Ovary (tissue), 3 donors: ENCODE measurements at regions not wholly inside any gene's neighbourhood (a gene's known extent, or its start where the extent isn't known, plus 50 kb on each side); places are given as distances from the start of the nearest gene placed in this dataset.

Source experiments
- EP300 ChIP-seq: sonication (generic); formaldehyde crosslinking; IDR thresholded peaks from one replicate; pipeline ENCODE4 v1.6.1; 2017; ENCODE audit warnings: antibody characterized with exemption
- POLR2A ChIP-seq: fragments of 450-650 bp; IDR thresholded peaks from one replicate; pipeline ENCODE4 v1.6.1; 2017; ENCODE audit warnings: antibody characterized with exemption, mild to moderate bottlenecking, moderate library complexity
- TF ChIP-seq, protein P1 (sequence below), 3 donors: fragments of 450-650 bp in 2 of 3; fragments of 200-600 bp in 1 of 3; IDR thresholded peaks; one replicate each; pipeline versions ENCODE4 v1.5.1 to v1.8.0; 2016 to 2022; ENCODE audit warnings: antibody characterized with exemption in 3 of 3, mild to moderate bottlenecking in 1 of 3
- donor health status: DM: no; HTN: no; CAD: no.

DNA sequence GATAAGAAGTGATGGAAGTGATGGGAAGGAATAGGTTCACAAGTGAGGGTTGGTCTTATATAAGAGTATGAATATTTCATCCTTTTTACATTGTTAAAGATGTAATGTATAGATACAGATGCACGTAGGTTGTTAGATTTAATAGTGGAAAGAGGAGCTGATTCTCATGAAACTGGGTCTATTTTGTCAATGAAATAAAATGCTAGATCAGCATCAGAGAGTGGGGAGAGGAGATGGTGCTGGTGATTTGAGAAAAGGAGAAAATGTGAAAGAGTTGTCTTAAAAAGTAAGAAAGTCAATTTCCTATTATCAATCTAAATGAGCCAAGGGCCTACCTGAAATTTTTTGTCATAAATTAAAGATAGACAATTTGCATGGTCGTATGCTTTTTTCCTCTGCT, 82.8 kb upstream of the FYN start:
- no peak for TF ChIP-seq POLR2A
- TF ChIP-seq, protein P1, sequence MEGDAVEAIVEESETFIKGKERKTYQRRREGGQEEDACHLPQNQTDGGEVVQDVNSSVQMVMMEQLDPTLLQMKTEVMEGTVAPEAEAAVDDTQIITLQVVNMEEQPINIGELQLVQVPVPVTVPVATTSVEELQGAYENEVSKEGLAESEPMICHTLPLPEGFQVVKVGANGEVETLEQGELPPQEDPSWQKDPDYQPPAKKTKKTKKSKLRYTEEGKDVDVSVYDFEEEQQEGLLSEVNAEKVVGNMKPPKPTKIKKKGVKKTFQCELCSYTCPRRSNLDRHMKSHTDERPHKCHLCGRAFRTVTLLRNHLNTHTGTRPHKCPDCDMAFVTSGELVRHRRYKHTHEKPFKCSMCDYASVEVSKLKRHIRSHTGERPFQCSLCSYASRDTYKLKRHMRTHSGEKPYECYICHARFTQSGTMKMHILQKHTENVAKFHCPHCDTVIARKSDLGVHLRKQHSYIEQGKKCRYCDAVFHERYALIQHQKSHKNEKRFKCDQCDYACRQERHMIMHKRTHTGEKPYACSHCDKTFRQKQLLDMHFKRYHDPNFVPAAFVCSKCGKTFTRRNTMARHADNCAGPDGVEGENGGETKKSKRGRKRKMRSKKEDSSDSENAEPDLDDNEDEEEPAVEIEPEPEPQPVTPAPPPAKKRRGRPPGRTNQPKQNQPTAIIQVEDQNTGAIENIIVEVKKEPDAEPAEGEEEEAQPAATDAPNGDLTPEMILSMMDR (IDR thresholded peaks at IDR 0.05): no peak
- TF ChIP-seq EP300: no peak
